Gastrocnemius medialis (tissue), 4 donors: ENCODE measurements at regions not wholly inside any gene's neighbourhood (a gene's known extent, or its start where the extent isn't known, plus 50 kb on each side); places are given as distances from the start of the nearest gene placed in this dataset.
"Not testable (repeated sequence)": the region's sequence is repeated elsewhere in the genome, so short reads cannot be mapped to it uniquely, and the experiment has no call there.

ENCODE experiments used
- ATAC-seq, 2 donors: fragments of 150-250 bp; one replicate each; pipeline ENCODE4 v1.9.1; 2016
- DNase-seq, 2 donors: peaks; one replicate each; pipeline ENCODE4 v3.0.0-alpha.2; 2019
- H3K27ac ChIP-seq, 4 donors: fragments of 200-600 bp; sonication (generic); 1 replicate in 1 of 4; 2 replicates in 3 of 4; pipeline ENCODE4 v1.5.1; 2016 to 2018; ENCODE audit warnings: mild to moderate bottlenecking in 2 of 4, moderate library complexity in 1 of 4
- H3K27me3 ChIP-seq, 3 donors: fragments of 200-600 bp; sonication (generic) in 2 of 3; 1 replicate in 1 of 3; 2 replicates in 2 of 3; pipeline versions ENCODE4 v1.5.1 to v1.6.0; 2016 to 2019; ENCODE audit warnings: mild to moderate bottlenecking in 1 of 3, moderate library complexity in 1 of 3
- H3K36me3 ChIP-seq, 2 donors: fragments of 200-600 bp; sonication (generic) in 1 of 2; one replicate each; pipeline ENCODE4 v1.5.1; 2017 to 2018
- H3K4me1 ChIP-seq, 2 donors: fragments of 200-600 bp; sonication (generic) in 1 of 2; one replicate each; pipeline ENCODE4 v1.5.1; 2016 to 2017; ENCODE audit warnings: mild to moderate bottlenecking in 2 of 2
- H3K4me3 ChIP-seq, 4 donors: fragments of 200-600 bp; sonication (generic) in 3 of 4; 1 replicate in 1 of 4; 2 replicates in 3 of 4; pipeline ENCODE4 v1.5.1; 2016 to 2019; ENCODE audit warnings: mild to moderate bottlenecking in 2 of 4
- H3K9me3 ChIP-seq, 3 donors: fragments of 200-600 bp; sonication (generic) in 2 of 3; 1 replicate in 1 of 3; 2 replicates in 2 of 3; pipeline ENCODE4 v1.5.1; 2016 to 2019
- CTCF ChIP-seq, 5 experiments: fragments of 450-650 bp in 3 of 5; fragments of 200-600 bp in 2 of 5; sonication (generic) in 2 of 5; IDR thresholded peaks in 4 of 5; conservative IDR thresholded peaks in 1 of 5; 1 replicate in 4 of 5; 2 replicates in 1 of 5; pipeline ENCODE4 v1.5.1; 2016 to 2019; ENCODE audit warnings: antibody characterized with exemption in 5 of 5, mild to moderate bottlenecking in 3 of 5, moderate library complexity in 3 of 5
- POLR2A ChIP-seq, 2 donors: fragments of 450-650 bp; IDR thresholded peaks; one replicate each; pipeline ENCODE4 v1.6.1; 2017; ENCODE audit warnings: antibody characterized with exemption in 2 of 2, mild to moderate bottlenecking in 2 of 2, moderate library complexity in 2 of 2
- in situ Hi-C, 4 donors: fragments of 200-750 bp; cut with MboI; loops; one replicate each; pipeline versions ENCODE4 v1.15.0 to v1.8.0; 2017; ENCODE audit warnings: low sequenced_read_pairs in 4 of 4
- intact Hi-C: fragments of 100-400 bp; cut with DNase I; formaldehyde crosslinking; loops from one replicate; pipeline ENCODE4 v1.15.1; 2023; ENCODE audit warnings: low total_unique reads

- DNase-seq: no peak
- in situ Hi-C loops (no loop called here), intact Hi-C loops (no loop called here)
- Histone ChIP-seq H3K4me3 (no peak overlapping the region), H3K27me3 (no peaks in the 10 kb centered on the region), H3K36me3 (no peaks in the 10 kb centered on the region), H3K9me3 (no peaks in the 10 kb centered on the region), H3K4me1 (no peaks in the 10 kb centered on the region), H3K27ac (no peak overlapping the region)
- TF ChIP-seq CTCF (IDR thresholded peaks at IDR 0.05 in 4 of 5, conservative IDR thresholded peaks at IDR 0.05 in 1 of 5) (no peak), POLR2A (IDR thresholded peaks at IDR 0.05) (no peak)
- no peak for ATAC-seq
These were observed 87.5 kb upstream of the CDH9 start for GRCh38 chr5:27125856-27126255.

- ATAC-seq (no peak), DNase-seq (no peak)
- TF ChIP-seq CTCF (IDR thresholded peaks at IDR 0.05 in 4 of 5, conservative IDR thresholded peaks at IDR 0.05 in 1 of 5) (no peak), POLR2A (IDR thresholded peaks at IDR 0.05) (no peak)
- in situ Hi-C loops: no loop called here
- H3K4me3 ChIP-seq: no peak overlapping the region
- no peaks in the 10 kb centered on the region for H3K27me3 ChIP-seq
- intact Hi-C loops: no loop called here
- no peaks in the 10 kb centered on the region for H3K36me3 ChIP-seq
- no peak overlapping the region for H3K27ac ChIP-seq
- H3K4me1 ChIP-seq: no peaks in the 10 kb centered on the region
- no peaks in the 10 kb centered on the region for H3K9me3 ChIP-seq
These were observed 86.2 kb upstream of the CDH9 start for GRCh38 chr5:27124590-27124989.

- DNase-seq, in situ Hi-C loops, intact Hi-C loops, H3K36me3 ChIP-seq, H3K4me1 ChIP-seq, H3K9me3 ChIP-seq, ATAC-seq, H3K27ac ChIP-seq, H3K27me3 ChIP-seq, H3K4me3 ChIP-seq: not testable (repeated sequence)
These were observed 81.4 kb upstream of the CDH9 start for GRCh38 chr5:27119736-27120321.

GRCh38 chr5:27103486-27103885, 65.1 kb upstream of the CDH9 start:
- H3K27me3 ChIP-seq: no peaks in the 10 kb centered on the region
- no peaks in the 10 kb centered on the region for H3K36me3 ChIP-seq
- no peak for ATAC-seq
- intact Hi-C loops (no loop called here), in situ Hi-C loops (no loop called here)
- no peaks in the 10 kb centered on the region for H3K4me1 ChIP-seq
- no peak overlapping the region for H3K4me3 ChIP-seq
- no peaks in the 10 kb centered on the region for H3K9me3 ChIP-seq
- no peak overlapping the region for H3K27ac ChIP-seq
- no peak for TF ChIP-seq POLR2A (IDR thresholded peaks at IDR 0.05)
- TF ChIP-seq CTCF (IDR thresholded peaks at IDR 0.05 in 4 of 5, conservative IDR thresholded peaks at IDR 0.05 in 1 of 5): no peak
- no peak for DNase-seq

- DNase-seq, H3K27ac ChIP-seq, in situ Hi-C loops, H3K36me3 ChIP-seq, intact Hi-C loops, H3K4me3 ChIP-seq, H3K9me3 ChIP-seq, ATAC-seq, H3K4me1 ChIP-seq, H3K27me3 ChIP-seq: not testable (repeated sequence)
These were observed 57.4 kb upstream of the CDH9 start for GRCh38 chr5:27095761-27096160.

GRCh38 chr5:27093279-27093678, 54.9 kb upstream of the CDH9 start:
- Histone ChIP-seq H3K4me1 (no peaks in the 10 kb centered on the region), H3K9me3 (no peaks in the 10 kb centered on the region), H3K36me3 (no peaks in the 10 kb centered on the region), H3K27me3 (no peaks in the 10 kb centered on the region), H3K4me3 (no peak overlapping the region), H3K27ac (no peak overlapping the region)
- ATAC-seq (no peak), DNase-seq (no peak)
- in situ Hi-C loops: no loop called here
- TF ChIP-seq POLR2A (IDR thresholded peaks at IDR 0.05): no peak
- no peak for TF ChIP-seq CTCF (IDR thresholded peaks at IDR 0.05 in 4 of 5, conservative IDR thresholded peaks at IDR 0.05 in 1 of 5)
- intact Hi-C loops: no loop called here
